ENCODE measurements at regions not wholly inside any gene's neighbourhood (a gene's known extent, or its start where the extent isn't known, plus 50 kb on each side); places are given as distances from the start of the nearest gene placed in this dataset.
A peak's percentile ranks its signal among the peaks of the same experiment; 100 is the strongest.
"Not testable (repeated sequence)": the region's sequence is repeated elsewhere in the genome, so short reads cannot be mapped to it uniquely, and the experiment has no call there.

DNA sequence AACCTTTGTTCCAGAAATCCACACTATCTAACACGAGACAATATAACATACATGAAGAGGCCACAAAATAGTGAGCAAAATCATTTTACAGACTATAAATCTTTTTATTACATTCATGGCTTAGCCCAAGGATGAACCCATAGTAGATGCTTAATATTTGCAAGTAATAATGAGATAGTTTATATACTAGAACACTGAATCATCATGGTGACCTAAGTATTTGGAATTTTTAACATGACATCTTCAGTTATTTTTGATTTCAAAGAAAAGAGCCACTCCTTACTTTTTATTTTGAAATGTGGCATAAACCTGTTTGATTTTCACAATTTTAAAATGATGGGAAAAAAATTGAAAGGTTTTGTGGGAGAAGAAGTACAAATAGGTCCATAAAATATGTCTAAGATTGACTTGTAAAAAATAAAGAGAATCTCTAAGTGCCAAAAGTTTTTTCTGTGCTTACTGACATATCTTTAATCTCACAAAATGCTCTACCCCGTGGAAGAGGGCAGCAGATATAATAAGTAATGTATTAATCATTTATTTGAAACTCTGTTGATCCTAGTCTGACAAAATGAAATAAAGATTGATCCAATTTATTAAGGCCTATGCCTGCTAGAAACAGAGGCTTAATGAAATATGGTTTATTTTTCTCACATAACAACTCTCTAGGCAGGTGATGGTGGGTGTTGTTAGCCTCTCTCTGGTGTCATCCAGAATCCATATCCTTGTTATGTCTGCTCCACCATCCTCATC is 224.5 kb upstream of the CENPE start:
- no peaks in the 10 kb centered on the region for H3K79me2 ChIP-seq (ENCODE audit: control insufficient read depth, insufficient read depth, low read length)
- no peaks in the 10 kb centered on the region for H3K9me3 ChIP-seq (ENCODE audit: control insufficient read depth, low read depth, low read length)
- no peaks in the 10 kb centered on the region for H3K36me3 ChIP-seq (ENCODE audit: control insufficient read depth in 2 of 2, extremely low read depth in 1 of 2, insufficient read depth in 2 of 2, low read length in 2 of 2)
- DNase-seq (ENCODE audit: low read depth, low spot score) (no peak), FAIRE-seq (no peak)
- H3K9me1 ChIP-seq (ENCODE audit: control insufficient read depth, extremely low read depth, insufficient read depth, low read length), result no peaks in the 10 kb centered on the region
- no peak overlapping the region for H3K27ac ChIP-seq (ENCODE audit: control insufficient read depth, insufficient read depth, low read length)
- no peak overlapping the region for H3K9ac ChIP-seq (ENCODE audit: control insufficient read depth, extremely low read depth, insufficient read depth, low read length)
- H3K4me3 ChIP-seq (ENCODE audit: control insufficient read depth in 2 of 3, extremely low read depth in 1 of 3, insufficient read depth in 2 of 3, low read depth in 1 of 3, low read length in 3 of 3), result no peak overlapping the region
- H4K20me1 ChIP-seq (ENCODE audit: control insufficient read depth, extremely low read depth, insufficient read depth, low read length), result no peaks in the 10 kb centered on the region
- H2AFZ ChIP-seq (ENCODE audit: control insufficient read depth, low read length), result no peak overlapping the region
- no peak overlapping the region for H3K4me2 ChIP-seq (ENCODE audit: control insufficient read depth, extremely low read depth, insufficient read depth, low read depth, low read length)
- H3K4me1 ChIP-seq (ENCODE audit: control insufficient read depth, extremely low read depth, insufficient read depth, low read length), result no peaks in the 10 kb centered on the region
- dilution Hi-C loops (cut with MboI; ENCODE audit: extremely low pct_ligation_motif_present, low sequenced_read_pairs), result no loop called here
- TF ChIP-seq EZH2 (IDR thresholded peaks at IDR 0.05; ENCODE audit: low read length), result no peak
- TF ChIP-seq, protein P1, sequence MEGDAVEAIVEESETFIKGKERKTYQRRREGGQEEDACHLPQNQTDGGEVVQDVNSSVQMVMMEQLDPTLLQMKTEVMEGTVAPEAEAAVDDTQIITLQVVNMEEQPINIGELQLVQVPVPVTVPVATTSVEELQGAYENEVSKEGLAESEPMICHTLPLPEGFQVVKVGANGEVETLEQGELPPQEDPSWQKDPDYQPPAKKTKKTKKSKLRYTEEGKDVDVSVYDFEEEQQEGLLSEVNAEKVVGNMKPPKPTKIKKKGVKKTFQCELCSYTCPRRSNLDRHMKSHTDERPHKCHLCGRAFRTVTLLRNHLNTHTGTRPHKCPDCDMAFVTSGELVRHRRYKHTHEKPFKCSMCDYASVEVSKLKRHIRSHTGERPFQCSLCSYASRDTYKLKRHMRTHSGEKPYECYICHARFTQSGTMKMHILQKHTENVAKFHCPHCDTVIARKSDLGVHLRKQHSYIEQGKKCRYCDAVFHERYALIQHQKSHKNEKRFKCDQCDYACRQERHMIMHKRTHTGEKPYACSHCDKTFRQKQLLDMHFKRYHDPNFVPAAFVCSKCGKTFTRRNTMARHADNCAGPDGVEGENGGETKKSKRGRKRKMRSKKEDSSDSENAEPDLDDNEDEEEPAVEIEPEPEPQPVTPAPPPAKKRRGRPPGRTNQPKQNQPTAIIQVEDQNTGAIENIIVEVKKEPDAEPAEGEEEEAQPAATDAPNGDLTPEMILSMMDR (optimal IDR thresholded peaks at IDR 0.05 in 1 of 3, IDR thresholded peaks at IDR 0.05 in 1 of 3, conservative IDR thresholded peaks at IDR 0.05 in 1 of 3; ENCODE audit: extremely low read depth in 1 of 3, insufficient read depth in 2 of 3, low read length in 3 of 3), result no peak
- no peaks in the 10 kb centered on the region for H3K27me3 ChIP-seq (ENCODE audit: control insufficient read depth, extremely low read depth, insufficient read depth, low read length)

DNA sequence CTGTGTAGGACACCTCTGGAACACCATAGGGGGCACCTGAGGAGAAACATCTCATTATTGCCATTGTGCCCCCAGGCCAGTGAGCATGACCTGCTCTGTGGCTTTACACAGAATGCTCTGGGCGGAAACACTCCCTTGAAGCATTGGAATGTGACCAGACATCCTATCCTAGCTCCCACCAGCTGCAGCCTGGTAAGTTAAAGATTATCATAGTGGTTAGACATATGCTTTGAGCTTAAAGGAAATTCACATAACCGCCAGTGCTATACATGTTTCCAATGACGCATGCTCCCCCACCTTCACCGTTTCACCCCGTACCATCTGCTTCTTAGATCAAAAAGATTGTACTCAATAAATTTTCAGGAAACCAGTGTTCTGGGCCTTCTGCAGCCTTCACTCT is 217.7 kb upstream of the CENPE start:
- DNase-seq (ENCODE audit: low read depth, low spot score), result no peak
- no peak for FAIRE-seq
- Histone ChIP-seq H4K20me1 (ENCODE audit: control insufficient read depth, extremely low read depth, insufficient read depth, low read length) (no peaks in the 10 kb centered on the region), H3K9me3 (ENCODE audit: control insufficient read depth, low read depth, low read length) (no peaks in the 10 kb centered on the region), H3K4me3 (ENCODE audit: control insufficient read depth in 2 of 3, extremely low read depth in 1 of 3, insufficient read depth in 2 of 3, low read depth in 1 of 3, low read length in 3 of 3) (no peak overlapping the region), H3K9ac (ENCODE audit: control insufficient read depth, extremely low read depth, insufficient read depth, low read length) (no peak overlapping the region), H2AFZ (ENCODE audit: control insufficient read depth, low read length) (no peak overlapping the region), H3K36me3 (ENCODE audit: control insufficient read depth in 2 of 2, extremely low read depth in 1 of 2, insufficient read depth in 2 of 2, low read length in 2 of 2) (no peaks in the 10 kb centered on the region), H3K27ac (ENCODE audit: control insufficient read depth, insufficient read depth, low read length) (no peak overlapping the region), H3K27me3 (ENCODE audit: control insufficient read depth, extremely low read depth, insufficient read depth, low read length) (no peaks in the 10 kb centered on the region), H3K4me2 (ENCODE audit: control insufficient read depth, extremely low read depth, insufficient read depth, low read depth, low read length) (no peak overlapping the region), H3K9me1 (ENCODE audit: control insufficient read depth, extremely low read depth, insufficient read depth, low read length) (no peaks in the 10 kb centered on the region), H3K4me1 (ENCODE audit: control insufficient read depth, extremely low read depth, insufficient read depth, low read length) (peaks cover 4% of the 10 kb centered on the region), H3K79me2 (ENCODE audit: control insufficient read depth, insufficient read depth, low read length) (no peaks in the 10 kb centered on the region)
- dilution Hi-C loops (cut with MboI; ENCODE audit: extremely low pct_ligation_motif_present, low sequenced_read_pairs), result no loop called here
- TF ChIP-seq EZH2 (IDR thresholded peaks at IDR 0.05; ENCODE audit: low read length), result no peak
- TF ChIP-seq, protein P1 (optimal IDR thresholded peaks at IDR 0.05 in 1 of 3, IDR thresholded peaks at IDR 0.05 in 1 of 3, conservative IDR thresholded peaks at IDR 0.05 in 1 of 3; ENCODE audit: extremely low read depth in 1 of 3, insufficient read depth in 2 of 3, low read length in 3 of 3), result no peak

DNA sequence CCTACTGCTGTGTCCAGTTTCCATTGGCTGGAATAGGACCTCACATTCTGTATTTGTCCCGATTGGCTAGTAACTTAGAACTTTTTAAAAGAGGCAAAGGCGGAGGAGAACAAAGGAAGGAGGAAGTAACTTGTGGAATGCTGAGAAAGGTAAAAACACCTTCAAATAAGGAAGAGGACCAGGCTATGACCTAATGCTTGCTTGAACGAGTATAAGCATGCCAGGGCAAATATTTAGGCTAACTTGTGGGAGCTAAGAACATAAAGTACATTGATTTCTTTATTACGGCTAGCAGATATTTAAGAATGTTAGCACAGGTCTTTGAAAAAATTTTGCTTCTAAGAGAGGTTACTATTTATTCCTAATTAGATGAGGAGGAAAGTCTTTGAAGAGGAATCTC is 214.5 kb upstream of the CENPE start:
- DNase-seq (ENCODE audit: low read depth, low spot score), result not testable (repeated sequence)
- H2AFZ ChIP-seq (ENCODE audit: control insufficient read depth, low read length), result peak overlapping the region; percentile 37

More for the DNA sequence above, 214.5 kb upstream of the CENPE start:
- dilution Hi-C loops (cut with MboI; ENCODE audit: extremely low pct_ligation_motif_present, low sequenced_read_pairs); H3K4me1 ChIP-seq (ENCODE audit: control insufficient read depth, extremely low read depth, insufficient read depth, low read length); H3K36me3 ChIP-seq (ENCODE audit: control insufficient read depth in 2 of 2, extremely low read depth in 1 of 2, insufficient read depth in 2 of 2, low read length in 2 of 2); H3K27ac ChIP-seq (ENCODE audit: control insufficient read depth, insufficient read depth, low read length); H3K4me3 ChIP-seq (ENCODE audit: control insufficient read depth in 2 of 3, extremely low read depth in 1 of 3, insufficient read depth in 2 of 3, low read depth in 1 of 3, low read length in 3 of 3); H4K20me1 ChIP-seq (ENCODE audit: control insufficient read depth, extremely low read depth, insufficient read depth, low read length); H3K27me3 ChIP-seq (ENCODE audit: control insufficient read depth, extremely low read depth, insufficient read depth, low read length); H3K79me2 ChIP-seq (ENCODE audit: control insufficient read depth, insufficient read depth, low read length); H3K9ac ChIP-seq (ENCODE audit: control insufficient read depth, extremely low read depth, insufficient read depth, low read length); H3K9me3 ChIP-seq (ENCODE audit: control insufficient read depth, low read depth, low read length); H3K4me2 ChIP-seq (ENCODE audit: control insufficient read depth, extremely low read depth, insufficient read depth, low read depth, low read length); H3K9me1 ChIP-seq (ENCODE audit: control insufficient read depth, extremely low read depth, insufficient read depth, low read length): not testable (repeated sequence)
- FAIRE-seq, result peak; percentile 75
